Activated naive CD4-positive, alpha-beta T cell treated with anti-CD3 and anti-CD28 coated beads, Interleukin-2, amount 10 ng/mL, durations not matched to agents 7 days and 5 days (primary cell): ENCODE measurements at regions not wholly inside any gene's neighbourhood (a gene's known extent, or its start where the extent isn't known, plus 50 kb on each side); places are given as distances from the start of the nearest gene placed in this dataset.
"Not testable (repeated sequence)": the region's sequence is repeated elsewhere in the genome, so short reads cannot be mapped to it uniquely, and the experiment has no call there.

ENCODE experiments used
- CTCF ChIA-PET: fragments of 350-600 bp; sonication (Branson Sonifier 250); formaldehyde crosslinking; loops from one replicate; lab custom pipeline; 2021; ENCODE audit warnings: antibody characterized with exemption; lab: Charles Lee
- DNase-seq: peaks from one replicate; pipeline ENCODE4 v3.0.0-alpha.2; 2020
- H3K27ac Mint-ChIP-seq: one replicate; pipeline ENCODE4 v1.8.0; 2021; ENCODE audit warnings: mild to moderate bottlenecking, moderate library complexity, mixed read lengths
- H3K27me3 Mint-ChIP-seq: one replicate; pipeline ENCODE4 v1.8.0; 2021; ENCODE audit warnings: mild to moderate bottlenecking, mixed read lengths
- H3K36me3 Mint-ChIP-seq: one replicate; pipeline ENCODE4 v1.8.0; 2021; ENCODE audit warnings: mixed read lengths
- H3K4me1 Mint-ChIP-seq: one replicate; pipeline ENCODE4 v1.8.0; 2021; ENCODE audit warnings: mixed read lengths
- H3K4me3 Mint-ChIP-seq: one replicate; pipeline ENCODE4 v1.8.0; 2021; ENCODE audit warnings: mild to moderate bottlenecking, moderate library complexity, mixed read lengths
- H3K9me3 Mint-ChIP-seq: one replicate; pipeline ENCODE4 v1.8.0; 2021; ENCODE audit warnings: mixed read lengths

DNA sequence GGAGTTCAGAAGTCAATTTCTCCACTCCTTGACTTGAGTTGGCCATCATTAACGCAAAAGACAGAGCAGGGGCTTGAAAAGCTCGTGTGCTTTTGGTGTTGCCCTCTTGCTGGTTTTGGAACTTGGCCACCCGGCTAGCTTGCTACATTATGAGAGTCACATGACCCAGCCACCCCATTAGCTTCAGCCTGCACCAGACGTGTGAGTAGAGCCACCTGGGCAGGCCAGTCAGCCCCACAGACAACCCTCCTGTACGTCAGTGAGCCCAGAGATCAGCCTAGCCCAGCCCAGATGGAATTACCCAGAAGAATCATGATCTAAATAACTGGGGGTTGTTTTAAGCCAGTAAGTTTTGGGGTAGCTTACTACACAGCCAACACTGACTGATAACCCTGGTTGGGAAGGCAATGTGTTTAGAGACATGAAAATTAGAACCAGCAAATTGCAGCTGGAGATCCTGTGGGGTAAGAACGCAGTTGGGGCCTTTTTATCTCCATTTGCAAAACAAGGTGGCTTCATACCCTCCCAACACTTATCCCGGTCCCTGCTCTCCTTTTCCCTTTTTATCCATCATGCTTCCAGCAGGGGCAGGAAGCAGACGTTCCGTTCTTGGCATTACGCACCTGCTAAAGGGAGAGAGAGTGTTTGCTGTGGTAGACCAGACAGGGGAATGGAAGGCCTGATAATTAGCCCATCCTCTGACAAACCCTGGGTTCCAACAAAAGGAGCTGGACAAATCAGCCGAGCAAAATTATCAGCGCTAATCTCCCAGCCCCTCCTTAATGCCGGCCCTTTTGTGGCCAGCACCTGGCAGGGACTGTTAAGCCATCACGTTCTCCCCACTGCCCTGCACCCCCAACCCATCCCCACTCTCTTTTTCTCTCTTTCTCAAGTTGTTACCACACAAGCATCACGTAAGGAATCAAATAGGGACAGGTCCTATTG, 548.7 kb upstream of the CADM1 start:
- CTCF ChIA-PET = no interaction called here
- Mint-ChIP-seq H3K4me1 (no peaks in the 10 kb centered on the region), H3K4me3 (no peak overlapping the region), H3K9me3 (no peaks in the 10 kb centered on the region), H3K27me3 (no peaks in the 10 kb centered on the region), H3K27ac (no peak overlapping the region), H3K36me3 (no peaks in the 10 kb centered on the region)
- DNase-seq = no peak

DNA sequence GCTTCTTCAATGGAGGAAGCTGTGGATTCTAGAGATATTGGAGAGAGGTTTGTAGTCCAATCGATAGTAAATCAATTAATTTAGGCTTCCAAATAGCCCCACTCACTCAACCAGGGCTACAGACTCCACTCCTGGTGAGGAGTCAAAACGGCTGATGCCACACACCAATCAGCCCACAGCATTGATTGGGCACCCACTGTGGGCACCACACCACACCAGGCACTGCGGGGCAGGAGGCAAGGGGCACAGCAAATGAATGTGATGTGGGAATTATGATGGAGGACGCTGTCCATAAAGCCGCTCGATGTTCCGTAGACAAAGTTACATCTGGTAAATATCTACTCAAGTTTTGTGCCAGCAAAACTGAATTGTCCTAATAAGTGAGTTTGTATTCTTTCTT, 547.3 kb upstream of the CADM1 start:
- Mint-ChIP-seq H3K4me3 (no peak overlapping the region), H3K27me3 (no peaks in the 10 kb centered on the region), H3K36me3 (no peaks in the 10 kb centered on the region), H3K4me1 (no peaks in the 10 kb centered on the region), H3K27ac (no peak overlapping the region), H3K9me3 (peaks cover 2% of the 10 kb centered on the region)
- CTCF ChIA-PET = no interaction called here
- DNase-seq = no peak

DNA sequence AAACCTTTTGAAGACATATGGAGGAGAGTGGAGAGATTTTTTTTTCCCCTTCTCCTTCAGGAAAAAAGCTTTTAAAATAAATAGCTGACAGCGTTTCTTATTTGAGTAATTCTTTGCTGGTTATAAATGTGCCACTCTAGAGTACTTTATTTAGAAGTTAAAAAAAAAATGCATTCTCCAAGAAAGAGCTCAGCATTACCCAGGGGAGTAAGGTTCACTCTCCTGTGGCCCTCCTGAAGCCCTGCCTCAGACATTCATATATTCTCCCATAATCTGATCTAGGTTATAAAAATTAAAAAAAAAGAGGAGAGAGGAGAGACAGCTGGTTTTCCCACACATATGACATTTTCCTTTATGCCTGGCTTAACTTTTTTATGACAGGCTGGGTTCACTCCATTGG, 545.2 kb upstream of the CADM1 start:
- H3K9me3 Mint-ChIP-seq = peaks cover 2% of the 10 kb centered on the region
- H3K4me1 Mint-ChIP-seq = no peaks in the 10 kb centered on the region
- H3K4me3 Mint-ChIP-seq = no peak overlapping the region
- CTCF ChIA-PET = interaction anchor here (0.6 kb wide), 1 partner anchor 1220 kb away, joined by 3 read pairs; no protein-coding TSS in a partner anchor
- no peak for DNase-seq
- no peaks in the 10 kb centered on the region for H3K36me3 Mint-ChIP-seq
- no peaks in the 10 kb centered on the region for H3K27me3 Mint-ChIP-seq
- no peak overlapping the region for H3K27ac Mint-ChIP-seq

DNA sequence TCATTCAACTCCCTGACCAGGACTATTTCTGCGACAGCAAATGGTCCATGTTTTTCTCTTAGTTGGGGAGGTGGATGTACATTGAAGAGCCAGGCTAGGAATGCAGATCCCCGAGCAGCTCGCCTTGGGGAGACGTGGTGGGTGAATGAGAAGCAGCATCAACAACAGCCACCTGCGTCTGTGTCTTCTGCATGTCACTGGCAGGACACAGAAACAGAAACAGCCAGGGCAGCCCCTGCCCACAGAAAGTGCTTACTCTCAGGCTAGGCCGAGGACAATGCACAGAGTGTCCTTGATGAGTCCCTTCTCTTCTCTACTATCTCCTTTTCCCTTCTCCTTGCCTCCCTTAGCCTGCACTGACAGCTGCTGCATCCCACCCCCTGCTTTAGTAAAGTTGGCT, 541.9 kb upstream of the CADM1 start:
- Mint-ChIP-seq H3K9me3 (peaks cover 2% of the 10 kb centered on the region), H3K4me1 (no peaks in the 10 kb centered on the region), H3K27me3 (no peaks in the 10 kb centered on the region), H3K4me3 (no peak overlapping the region), H3K36me3 (no peaks in the 10 kb centered on the region), H3K27ac (no peak overlapping the region)
- CTCF ChIA-PET = no interaction called here
- DNase-seq = no peak

DNA sequence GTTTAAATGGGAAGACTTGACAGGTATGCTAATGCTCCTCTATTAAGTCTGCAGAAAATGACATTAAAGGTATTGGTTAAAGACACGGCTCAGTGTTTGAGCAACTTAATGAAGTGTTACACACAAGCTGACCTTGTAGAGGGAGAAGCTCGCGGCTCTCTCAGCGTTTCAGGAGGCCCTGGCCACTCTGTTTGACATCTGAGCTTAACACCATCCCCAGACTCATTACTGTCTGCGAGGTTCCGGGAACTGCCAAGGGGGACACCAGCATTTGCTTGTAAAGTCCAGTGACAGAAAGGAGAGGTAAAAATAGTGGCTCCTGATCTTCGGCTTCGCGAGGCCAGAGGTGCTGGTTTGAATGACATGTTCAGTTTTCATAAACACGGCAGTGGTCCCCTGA, 540.7 kb upstream of the CADM1 start:
- no peaks in the 10 kb centered on the region for H3K4me1 Mint-ChIP-seq
- H3K36me3 Mint-ChIP-seq = no peaks in the 10 kb centered on the region
- H3K4me3 Mint-ChIP-seq = no peak overlapping the region
- DNase-seq = no peak
- peaks cover 2% of the 10 kb centered on the region for H3K9me3 Mint-ChIP-seq
- CTCF ChIA-PET = no interaction called here
- H3K27me3 Mint-ChIP-seq = no peaks in the 10 kb centered on the region
- H3K27ac Mint-ChIP-seq = no peak overlapping the region

DNA sequence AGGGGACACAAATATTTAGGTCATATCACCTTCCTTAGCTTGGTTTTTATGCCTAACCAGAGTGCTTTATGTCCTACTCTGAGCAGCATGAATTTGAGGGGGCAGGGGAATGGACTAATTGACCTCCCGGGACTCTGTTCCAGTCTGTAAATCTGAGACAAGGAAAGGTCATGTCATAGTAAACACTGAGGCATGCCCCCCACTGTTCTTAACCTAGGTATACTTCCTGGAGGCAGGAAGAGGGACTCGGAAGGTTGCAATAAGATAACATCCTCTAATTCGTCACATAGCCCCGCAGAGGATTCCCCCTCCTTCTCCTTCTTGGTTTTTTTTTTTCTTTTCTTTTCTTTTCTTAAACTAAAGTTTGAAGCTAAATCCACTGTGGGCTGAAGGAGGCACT, 540.3 kb upstream of the CADM1 start:
- H3K27ac Mint-ChIP-seq = no peak overlapping the region
- H3K36me3 Mint-ChIP-seq = no peaks in the 10 kb centered on the region
- H3K4me3 Mint-ChIP-seq = no peak overlapping the region
- no peaks in the 10 kb centered on the region for H3K27me3 Mint-ChIP-seq
- no peaks in the 10 kb centered on the region for H3K4me1 Mint-ChIP-seq
- no peak for DNase-seq
- peaks cover 2% of the 10 kb centered on the region for H3K9me3 Mint-ChIP-seq
- CTCF ChIA-PET = no interaction called here

DNA sequence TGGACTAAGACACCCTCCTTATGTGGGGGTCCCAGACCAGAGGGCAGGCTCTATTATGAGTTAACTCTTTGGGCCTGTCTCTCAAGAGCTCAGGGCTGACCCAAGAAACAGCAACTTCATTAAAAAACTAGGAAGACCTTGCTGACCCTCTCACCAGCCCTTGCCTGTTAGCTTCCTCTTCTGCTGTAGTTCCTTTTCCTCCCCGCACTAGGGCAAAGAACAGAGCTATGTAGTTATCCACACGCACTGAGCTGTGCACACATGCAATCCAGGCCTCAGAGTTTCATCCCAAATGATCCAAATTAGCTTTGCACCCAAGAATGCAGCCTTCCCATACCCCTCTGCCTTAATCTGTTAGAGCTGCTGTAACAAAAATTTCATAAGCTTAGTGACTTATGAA, 539.6 kb upstream of the CADM1 start:
- Mint-ChIP-seq H3K36me3 (no peaks in the 10 kb centered on the region), H3K4me1 (no peaks in the 10 kb centered on the region), H3K9me3 (peaks cover 2% of the 10 kb centered on the region), H3K27me3 (no peaks in the 10 kb centered on the region), H3K4me3 (no peak overlapping the region), H3K27ac (no peak overlapping the region)
- CTCF ChIA-PET = no interaction called here
- DNase-seq = no peak

DNA sequence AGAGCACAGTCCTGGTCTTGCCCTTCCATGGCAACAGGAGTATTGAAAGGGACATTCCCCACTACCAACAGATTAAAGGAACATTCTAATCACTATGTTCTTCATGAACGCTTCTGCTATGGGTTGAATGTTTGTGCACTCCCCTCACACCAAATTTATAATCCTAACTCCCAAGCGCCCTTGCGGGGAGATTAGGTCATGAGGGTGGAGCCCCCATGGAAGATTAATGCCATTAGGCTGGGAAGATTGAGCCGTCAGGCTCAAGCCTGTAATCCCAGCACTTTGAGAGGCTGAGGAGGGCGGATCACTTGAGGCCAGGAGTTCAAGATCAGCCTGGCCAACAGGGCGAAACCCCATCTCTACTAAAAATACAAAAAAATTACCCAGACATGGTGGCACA, 538.8 kb upstream of the CADM1 start:
- H3K4me3 Mint-ChIP-seq, DNase-seq, H3K4me1 Mint-ChIP-seq, H3K27me3 Mint-ChIP-seq, H3K27ac Mint-ChIP-seq, H3K36me3 Mint-ChIP-seq, CTCF ChIA-PET, H3K9me3 Mint-ChIP-seq: not testable (repeated sequence)

DNA sequence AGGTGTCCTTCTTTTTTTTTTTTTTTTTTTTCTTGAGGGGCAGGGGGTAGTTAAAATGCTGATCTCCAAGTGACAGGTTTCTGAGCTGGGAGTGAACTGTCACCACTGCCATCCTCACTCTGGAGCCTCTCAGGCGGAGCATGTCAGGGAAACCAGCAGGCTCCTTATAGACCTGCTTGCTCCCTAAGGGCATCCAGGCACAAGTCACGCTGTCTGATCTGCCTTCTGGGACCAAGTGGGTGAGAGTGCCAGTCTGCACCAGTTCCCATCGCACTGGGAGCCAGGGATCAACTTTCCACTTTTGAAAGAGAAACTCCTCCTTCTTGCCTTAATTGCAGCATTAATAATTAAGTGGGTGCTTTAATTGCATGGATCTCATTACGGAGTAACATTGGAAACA, 537.9 kb upstream of the CADM1 start:
- no peaks in the 10 kb centered on the region for H3K4me1 Mint-ChIP-seq
- no peaks in the 10 kb centered on the region for H3K36me3 Mint-ChIP-seq
- H3K27ac Mint-ChIP-seq = no peak overlapping the region
- CTCF ChIA-PET = no interaction called here
- no peak for DNase-seq
- H3K9me3 Mint-ChIP-seq = peaks cover under 1% of the 10 kb centered on the region
- no peak overlapping the region for H3K4me3 Mint-ChIP-seq
- H3K27me3 Mint-ChIP-seq = no peaks in the 10 kb centered on the region

DNA sequence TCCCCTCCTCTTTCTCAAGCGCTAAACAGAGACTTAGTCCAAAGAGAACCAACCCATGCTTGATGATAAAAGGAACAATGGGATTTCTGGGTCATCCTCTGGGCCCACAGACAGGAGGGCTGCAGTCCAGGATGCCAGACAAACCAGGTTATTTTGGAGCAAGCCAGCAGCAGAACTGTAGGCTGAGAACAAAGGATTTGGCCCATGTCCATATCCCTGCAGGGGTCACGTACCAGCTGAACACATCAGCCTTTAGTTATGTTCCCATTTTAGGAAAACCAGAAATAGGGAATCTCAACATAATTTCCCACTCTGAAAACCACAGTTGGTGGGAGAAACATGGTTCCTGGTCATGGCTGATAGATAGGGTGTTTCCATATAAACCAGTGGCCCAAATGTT, 533.6 kb upstream of the CADM1 start:
- H3K9me3 Mint-ChIP-seq = peaks cover 2% of the 10 kb centered on the region
- no peaks in the 10 kb centered on the region for H3K27me3 Mint-ChIP-seq
- H3K27ac Mint-ChIP-seq = no peak overlapping the region
- H3K4me3 Mint-ChIP-seq = no peak overlapping the region
- no peaks in the 10 kb centered on the region for H3K4me1 Mint-ChIP-seq
- DNase-seq = no peak
- no peaks in the 10 kb centered on the region for H3K36me3 Mint-ChIP-seq
- CTCF ChIA-PET = no interaction called here

DNA sequence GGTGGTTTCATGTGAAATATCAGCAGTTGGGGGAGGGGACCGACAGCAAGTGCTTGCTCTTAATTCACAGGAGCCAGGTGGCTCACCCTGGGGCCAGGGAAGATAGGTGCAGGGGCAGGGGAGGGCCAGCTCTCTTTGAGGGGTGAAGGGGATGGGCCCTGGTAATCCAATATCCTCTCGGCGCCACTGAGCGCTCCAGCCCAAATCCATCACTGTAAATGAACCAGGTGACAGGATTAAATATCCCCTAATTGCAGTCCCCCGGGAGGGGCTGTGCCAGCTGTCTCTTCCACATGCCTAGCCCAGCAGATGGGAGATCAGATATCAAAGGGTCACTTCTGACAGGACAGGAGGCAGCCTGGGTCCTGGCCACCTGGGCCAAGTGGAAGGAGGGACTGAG, 531.8 kb upstream of the CADM1 start:
- DNase-seq = no peak
- no peaks in the 10 kb centered on the region for H3K27me3 Mint-ChIP-seq
- no peaks in the 10 kb centered on the region for H3K36me3 Mint-ChIP-seq
- CTCF ChIA-PET = no interaction called here
- H3K27ac Mint-ChIP-seq = no peak overlapping the region
- H3K9me3 Mint-ChIP-seq = peaks cover 5% of the 10 kb centered on the region
- no peak overlapping the region for H3K4me3 Mint-ChIP-seq
- no peaks in the 10 kb centered on the region for H3K4me1 Mint-ChIP-seq

DNA sequence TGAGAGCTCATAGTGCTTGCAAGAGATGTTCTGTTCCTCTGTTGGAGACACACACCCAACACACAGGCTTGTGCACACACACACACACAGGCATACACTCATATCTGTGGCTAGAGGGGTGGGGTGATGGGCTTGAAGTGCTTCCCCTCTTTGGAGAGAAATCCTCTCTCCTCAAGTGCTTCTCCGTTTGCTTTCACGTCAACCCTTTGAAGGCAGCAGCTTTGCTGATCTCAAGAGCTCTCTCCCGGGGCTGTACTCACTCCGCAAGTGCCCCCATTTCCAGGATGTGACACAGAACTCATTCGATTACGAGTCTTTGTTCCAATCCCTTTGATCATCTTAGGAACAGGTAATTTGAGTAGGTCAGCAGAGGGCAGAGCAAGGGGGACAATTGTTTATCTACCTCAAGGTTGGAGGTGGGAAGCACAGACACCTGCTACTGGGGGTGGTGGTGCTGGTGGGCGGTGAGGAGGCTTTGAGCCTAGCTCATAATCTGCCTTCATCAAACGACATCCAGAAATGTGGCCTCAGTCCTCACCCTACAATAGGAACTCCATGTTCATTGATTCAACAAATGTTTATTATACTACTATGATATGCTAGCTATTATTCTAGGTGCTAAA, 529.8 kb upstream of the CADM1 start:
- H3K4me3 Mint-ChIP-seq = no peak overlapping the region
- H3K4me1 Mint-ChIP-seq = no peaks in the 10 kb centered on the region
- peaks cover 5% of the 10 kb centered on the region for H3K9me3 Mint-ChIP-seq
- no peak overlapping the region for H3K27ac Mint-ChIP-seq
- CTCF ChIA-PET = no interaction called here
- H3K27me3 Mint-ChIP-seq = no peaks in the 10 kb centered on the region
- no peaks in the 10 kb centered on the region for H3K36me3 Mint-ChIP-seq
- DNase-seq = no peak

DNA sequence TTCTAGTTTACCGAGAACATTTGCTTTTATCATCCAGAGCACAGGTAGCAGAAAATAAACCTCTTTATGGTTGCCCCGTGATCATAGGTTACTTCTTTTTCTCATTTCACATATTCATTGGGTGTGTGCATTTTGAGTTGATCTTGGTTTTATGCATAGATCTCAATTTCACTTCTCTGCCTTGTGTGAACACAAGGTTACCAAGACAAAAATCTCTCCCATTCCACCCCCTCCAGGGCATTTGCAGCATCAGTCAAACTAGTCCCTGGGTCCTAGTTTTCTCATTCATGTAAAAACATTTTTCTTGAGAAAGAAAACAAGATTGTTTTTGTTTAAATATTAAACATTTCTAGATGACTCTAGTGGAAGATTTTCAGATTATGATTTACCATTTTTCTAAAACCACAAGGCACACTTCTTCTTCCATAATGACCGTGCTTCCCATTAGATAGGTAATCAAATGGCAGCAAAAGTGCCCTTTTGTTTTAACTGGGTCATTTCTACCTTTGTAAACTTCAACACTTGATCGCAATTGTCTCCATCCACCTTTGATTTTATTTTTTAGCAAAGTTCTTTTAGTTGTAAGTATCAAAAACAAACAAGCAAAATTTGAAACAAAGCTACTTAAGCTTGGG, 526.6 kb upstream of the CADM1 start:
- H3K9me3 Mint-ChIP-seq = peaks cover 5% of the 10 kb centered on the region
- H3K27ac Mint-ChIP-seq = no peak overlapping the region

DNA sequence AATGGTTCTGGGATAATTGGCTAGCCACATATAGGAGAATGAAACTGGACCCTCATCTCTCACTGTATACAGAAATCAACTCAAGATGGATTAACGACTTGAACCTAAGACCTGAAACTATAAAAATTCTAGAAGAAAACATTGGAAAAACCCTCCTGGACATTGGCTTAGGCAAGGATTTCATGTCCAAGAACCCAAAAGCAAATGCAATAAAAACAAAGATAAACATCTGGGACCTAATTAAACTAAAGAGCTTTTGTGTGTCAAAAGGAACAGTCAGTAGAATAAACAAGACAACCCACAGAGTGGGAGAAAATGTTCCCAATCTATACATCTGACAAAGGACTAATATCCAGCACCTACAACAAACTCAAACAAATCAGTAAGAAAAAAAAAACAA, 524.3 kb upstream of the CADM1 start:
- H3K27ac Mint-ChIP-seq, DNase-seq, H3K4me3 Mint-ChIP-seq, H3K36me3 Mint-ChIP-seq, CTCF ChIA-PET, H3K9me3 Mint-ChIP-seq, H3K4me1 Mint-ChIP-seq, H3K27me3 Mint-ChIP-seq: not testable (repeated sequence)

More for the DNA sequence above, 526.6 kb upstream of the CADM1 start:
- no peaks in the 10 kb centered on the region for H3K36me3 Mint-ChIP-seq
- CTCF ChIA-PET = no interaction called here
- no peaks in the 10 kb centered on the region for H3K27me3 Mint-ChIP-seq
- H3K4me3 Mint-ChIP-seq = no peak overlapping the region
- DNase-seq = no peak
- H3K4me1 Mint-ChIP-seq = no peaks in the 10 kb centered on the region

DNA sequence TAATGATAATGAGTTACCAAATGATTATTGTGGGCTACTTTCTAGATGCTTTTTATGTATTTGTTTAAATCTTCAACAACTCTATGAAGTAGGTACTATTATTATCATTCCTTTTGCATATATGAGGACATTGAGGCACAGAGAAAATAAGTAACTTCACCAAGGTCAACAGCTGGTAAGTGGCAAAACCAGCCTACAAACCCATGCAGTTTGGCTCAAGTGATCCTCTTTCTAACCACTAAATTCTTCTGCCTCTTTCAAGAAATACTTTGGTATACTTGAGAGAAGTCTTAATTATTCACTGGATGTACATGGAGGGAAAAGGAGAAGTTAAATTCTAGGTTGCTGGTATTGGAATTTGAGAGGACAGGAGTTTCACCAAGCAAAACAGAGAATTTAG, 495.2 kb upstream of the CADM1 start:
- DNase-seq = no peak
- Mint-ChIP-seq H3K27me3 (no peaks in the 10 kb centered on the region), H3K27ac (no peak overlapping the region), H3K9me3 (no peaks in the 10 kb centered on the region), H3K36me3 (no peaks in the 10 kb centered on the region), H3K4me3 (no peak overlapping the region), H3K4me1 (no peaks in the 10 kb centered on the region)
- CTCF ChIA-PET = no interaction called here
